ENCODE measurements at regions not wholly inside any gene's neighbourhood (a gene's known extent, or its start where the extent isn't known, plus 50 kb on each side); places are given as distances from the start of the nearest gene placed in this dataset.
"Not testable (repeated sequence)": the region's sequence is repeated elsewhere in the genome, so short reads cannot be mapped to it uniquely, and the experiment has no call there.

- no peak for DNase-seq
Observed at GRCh38 chr1:8139941-8140340, 113.8 kb upstream of the ERRFI1 start.

- DNase-seq: no peak
Observed at GRCh38 chr1:8139383-8139782, 113.3 kb upstream of the ERRFI1 start.

- DNase-seq: no peak
Observed at GRCh38 chr1:8138673-8139072, 112.6 kb upstream of the ERRFI1 start.

DNA sequence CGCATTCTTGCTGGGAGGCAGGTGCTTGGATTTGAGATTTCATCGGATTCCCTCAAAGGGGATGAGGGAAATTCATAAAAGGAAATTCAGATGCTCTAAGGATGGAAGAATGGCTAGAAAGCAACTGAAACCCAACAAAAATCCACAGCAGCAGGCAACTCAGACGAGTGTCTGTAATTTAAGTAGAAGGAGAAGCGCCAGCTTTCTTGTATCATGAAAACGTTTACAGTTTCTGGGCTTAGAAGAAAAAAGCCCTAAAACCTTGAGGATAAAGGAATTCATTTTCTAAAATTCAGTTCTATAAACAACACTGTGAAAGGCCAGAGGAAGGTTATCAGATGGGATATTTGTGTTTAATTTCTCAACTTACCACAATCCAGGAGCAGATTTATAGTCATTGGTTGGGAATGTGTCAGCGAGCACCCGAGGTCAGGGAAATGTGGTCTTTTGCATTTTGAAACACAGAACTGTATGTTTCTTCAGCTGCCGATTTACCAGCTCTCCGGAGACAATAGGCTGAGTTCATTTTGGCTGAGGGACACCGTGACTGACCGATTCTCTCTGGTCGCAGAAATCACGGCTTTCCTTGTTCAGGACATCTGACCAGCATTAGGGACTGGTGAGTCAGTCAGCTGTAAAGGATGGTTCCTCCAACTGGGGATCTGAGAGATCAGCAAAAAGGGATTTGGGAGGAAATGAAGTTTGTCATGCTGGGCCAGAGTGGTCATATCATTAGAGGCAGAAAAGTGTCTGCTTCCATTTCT, 111.6 kb upstream of the ERRFI1 start:
- no peak for DNase-seq

- no peak for DNase-seq
Observed at GRCh38 chr1:8136766-8137165, 110.7 kb upstream of the ERRFI1 start.

DNA sequence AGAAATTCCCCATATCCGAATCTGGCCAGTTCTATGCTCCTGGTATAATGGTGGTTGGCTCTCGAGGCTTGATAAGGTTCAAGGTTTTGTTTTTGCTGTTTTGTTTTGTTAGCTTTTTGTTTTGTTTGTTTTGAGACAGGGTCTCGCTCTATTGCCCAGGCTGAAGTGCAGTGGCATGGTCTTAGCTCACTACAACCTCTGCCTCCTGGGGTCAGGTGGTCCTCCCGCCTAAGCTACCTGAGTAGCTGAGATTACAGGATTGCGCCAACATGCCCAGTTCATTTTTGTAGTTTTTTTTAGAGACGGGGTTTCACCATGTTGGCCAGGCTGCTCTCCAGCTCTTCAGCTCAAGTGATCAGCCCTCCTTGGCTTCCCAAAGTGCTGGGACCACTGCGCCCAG, 109.1 kb upstream of the ERRFI1 start:
- DNase-seq: no peak

GRCh38 chr1:8134546-8135235, 108.6 kb upstream of the ERRFI1 start:
- DNase-seq: no peak

GRCh38 chr1:8133657-8134430, 107.7 kb upstream of the ERRFI1 start:
- DNase-seq: no peak

GRCh38 chr1:8133190-8133589, 107.1 kb upstream of the ERRFI1 start:
- no peak for DNase-seq

GRCh38 chr1:8127171-8127641, 101.1 kb upstream of the ERRFI1 start:
- no peak for DNase-seq

GRCh38 chr1:8122477-8123407, 96.6 kb upstream of the ERRFI1 start:
- DNase-seq: no peak

GRCh38 chr1:8122160-8122476, 96.0 kb upstream of the ERRFI1 start:
- DNase-seq: no peak

DNA sequence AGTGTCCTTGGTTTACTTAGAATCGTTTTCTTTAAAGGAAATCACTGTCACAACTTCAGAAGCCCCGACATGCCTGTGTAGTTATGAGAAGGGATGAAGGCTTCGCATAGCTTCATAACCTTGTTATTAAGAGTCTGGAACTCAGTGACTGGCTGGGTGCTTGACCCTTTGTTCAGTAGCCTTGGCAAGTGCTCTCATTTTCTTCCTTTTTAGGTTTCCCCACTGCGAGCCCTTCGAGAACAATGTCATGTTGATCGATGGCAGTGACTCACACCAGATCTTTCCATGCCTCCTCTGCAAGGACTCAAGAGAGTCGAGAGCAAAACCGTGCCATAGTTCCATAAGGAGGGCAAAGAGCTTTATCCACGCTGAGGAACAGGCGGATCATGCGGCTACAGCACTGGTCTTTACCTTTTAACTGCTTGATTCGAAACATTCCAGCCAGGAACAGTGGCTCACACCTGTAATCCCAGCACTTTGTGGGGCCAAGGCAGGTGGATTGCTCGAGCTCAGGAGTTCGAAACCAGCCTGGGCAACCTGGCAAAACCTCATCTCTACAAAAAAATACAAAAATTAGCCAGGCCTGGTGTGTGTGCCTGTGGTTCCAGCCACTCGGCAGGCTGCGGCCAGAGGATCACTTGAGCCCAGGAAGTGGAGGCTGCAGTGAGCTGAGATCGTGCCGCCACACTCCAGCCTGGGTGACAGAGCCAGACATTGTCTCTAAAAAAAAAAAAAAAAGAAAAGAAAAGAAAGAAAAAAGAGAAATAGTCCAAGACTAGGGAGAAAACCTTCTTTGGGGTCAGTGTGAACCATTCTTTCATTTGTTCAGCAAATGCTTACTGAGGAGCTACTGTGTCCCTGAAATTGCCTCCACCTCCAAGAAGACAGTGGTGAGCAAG, 95.4 kb upstream of the ERRFI1 start:
- no peak for DNase-seq

GRCh38 chr1:8120693-8121260, 94.7 kb upstream of the ERRFI1 start:
- DNase-seq: no peak

DNA sequence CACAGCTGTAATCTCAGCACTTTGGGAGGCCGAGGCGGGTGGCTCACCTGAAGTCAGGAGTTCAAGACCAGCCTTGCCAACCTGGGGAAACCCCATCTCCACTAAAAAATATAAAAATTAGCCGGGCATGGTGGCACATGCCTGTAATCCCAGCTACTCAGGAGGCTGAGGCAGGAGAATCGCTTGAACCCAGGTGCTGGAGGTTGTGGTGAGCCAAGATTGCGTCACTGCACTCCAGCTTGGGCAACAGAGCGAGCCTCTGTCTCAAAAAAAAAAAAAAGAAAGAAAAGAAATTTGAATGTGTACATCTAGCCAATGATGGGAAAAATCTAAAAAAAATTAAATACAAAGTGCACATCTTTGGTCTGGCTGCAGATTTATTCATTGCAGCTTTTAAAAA, 92.6 kb upstream of the ERRFI1 start:
- DNase-seq: not testable (repeated sequence)

GRCh38 chr1:8118031-8118451, 91.9 kb upstream of the ERRFI1 start:
- no peak for DNase-seq

- DNase-seq: no peak
Observed at GRCh38 chr1:8116894-8117264, 90.8 kb upstream of the ERRFI1 start.

DNA sequence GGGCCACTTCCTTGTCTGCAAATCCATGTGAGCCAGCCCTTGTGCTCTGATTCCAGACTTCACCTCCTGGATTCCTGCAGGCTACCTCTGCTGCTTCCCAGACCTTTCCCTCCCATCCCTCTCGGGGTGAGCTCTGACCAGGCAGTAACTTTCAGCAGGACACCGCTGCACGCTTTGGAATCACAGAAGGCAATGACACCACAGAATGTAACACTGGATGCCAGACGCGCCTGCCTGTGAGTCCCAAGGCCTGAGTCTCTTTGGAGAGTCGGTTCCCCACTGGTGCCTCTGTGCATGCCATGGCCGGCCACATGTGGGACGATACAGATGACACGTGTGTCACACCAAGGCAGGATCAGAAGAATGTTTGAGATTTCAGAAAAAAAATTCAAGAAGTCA, 89.7 kb upstream of the ERRFI1 start:
- no peak for DNase-seq

DNA sequence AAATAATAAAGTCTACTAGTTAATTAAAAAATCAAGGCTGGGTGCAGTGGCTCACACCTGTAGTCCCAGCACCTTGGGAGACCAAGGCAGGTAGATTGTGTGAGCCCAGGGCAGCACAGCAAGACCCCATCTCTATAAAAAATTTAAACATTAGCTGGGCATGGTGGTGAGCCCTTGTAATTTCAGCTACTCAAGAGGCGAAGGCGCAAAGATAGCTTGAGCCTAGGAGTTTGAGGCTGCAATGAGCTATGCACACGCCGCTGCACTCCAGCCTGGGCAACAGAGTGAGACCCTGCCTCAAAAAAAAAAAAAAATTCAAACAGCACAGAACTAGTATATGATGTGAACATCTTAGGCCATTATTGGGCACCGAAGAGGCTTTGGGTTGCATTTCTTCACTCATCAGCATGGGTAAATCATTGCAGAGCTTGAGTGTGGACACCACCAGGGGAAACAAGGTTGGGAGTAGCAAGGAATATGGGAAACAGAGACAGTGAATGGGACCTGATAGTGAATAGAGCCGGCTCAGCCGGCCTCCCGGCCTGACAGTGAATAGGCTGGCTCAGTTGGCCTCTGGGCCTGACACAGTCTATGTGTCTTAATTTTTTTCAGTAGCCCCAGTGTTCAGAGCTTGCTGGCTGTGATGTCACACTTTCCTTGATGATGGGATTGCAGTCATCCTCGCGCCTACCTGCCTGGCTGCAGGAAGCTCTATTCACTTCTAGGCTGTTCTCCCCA, 89.1 kb upstream of the ERRFI1 start:
- DNase-seq: no peak
